Sigmoid colon (tissue), 4 donors: ENCODE measurements at regions not wholly inside any gene's neighbourhood (a gene's known extent, or its start where the extent isn't known, plus 50 kb on each side); places are given as distances from the start of the nearest gene placed in this dataset.

Experiments used
- CTCF ChIP-seq, 4 experiments: fragments of 450-650 bp in 3 of 4; fragments of 200-600 bp in 1 of 4; IDR thresholded peaks; one replicate each; pipeline ENCODE4 v1.5.1; 2016 to 2019; ENCODE audit warnings: antibody characterized with exemption in 4 of 4, mild to moderate bottlenecking in 3 of 4, moderate library complexity in 2 of 4
- EP300 ChIP-seq, 4 donors: sonication (generic); formaldehyde crosslinking; IDR thresholded peaks; one replicate each; pipeline ENCODE4 v1.6.1; 2017; ENCODE audit warnings: antibody characterized with exemption in 4 of 4
- POLR2A ChIP-seq, 2 donors: fragments of 450-650 bp; IDR thresholded peaks; one replicate each; pipeline ENCODE4 v1.6.1; 2016; ENCODE audit warnings: antibody characterized with exemption in 2 of 2, mild to moderate bottlenecking in 2 of 2, moderate library complexity in 2 of 2
- POLR2AphosphoS5 ChIP-seq, 4 donors: sonication (generic); formaldehyde crosslinking; IDR thresholded peaks; one replicate each; pipeline ENCODE4 v1.6.1; 2017; ENCODE audit warnings: antibody characterized with exemption in 4 of 4

GRCh38 chr7:42319631-42320030 lies 82.6 kb upstream of the GLI3 start:
- TF ChIP-seq CTCF (IDR thresholded peaks at IDR 0.05) (no peak), POLR2A (IDR thresholded peaks at IDR 0.05) (no peak), EP300 (IDR thresholded peaks at IDR 0.05) (no peak), POLR2AphosphoS5 (IDR thresholded peaks at IDR 0.05) (no peak)
